HepG2 (cell line): ENCODE measurements at regions not wholly inside any gene's neighbourhood (a gene's known extent, or its start where the extent isn't known, plus 50 kb on each side); places are given as distances from the start of the nearest gene placed in this dataset.
A peak's percentile ranks its signal among the peaks of the same experiment; 100 is the strongest.

ENCODE experiments used
- ARHGAP35 ChIP-seq: sonication (generic); formaldehyde crosslinking; IDR thresholded peaks from 2 replicates; pipeline ENCODE4 v1.9.0; 2022; ENCODE audit warnings: mild to moderate bottlenecking, inconsistent platforms, moderate library complexity, missing genetic modification reagents, borderline replicate concordance
- NFAT5 ChIP-seq: sonication (generic); formaldehyde crosslinking; IDR thresholded peaks from 2 replicates; pipeline ENCODE4 v1.4.0; 2020; ENCODE audit warnings: missing genetic modification reagents
- NR3C1 ChIP-seq: sonication (generic); formaldehyde crosslinking; IDR thresholded peaks from 2 replicates; pipeline ENCODE4 v1.4.0; 2020; ENCODE audit warnings: missing genetic modification reagents
- PBX3 ChIP-seq: sonication (generic); formaldehyde crosslinking; IDR thresholded peaks from 2 replicates; pipeline ENCODE4 v1.8.1; 2023; ENCODE audit warnings: missing genetic modification reagents, inconsistent platforms, borderline replicate concordance
- RELA ChIP-seq: sonication (generic); formaldehyde crosslinking; IDR thresholded peaks from 2 replicates; pipeline ENCODE4 v1.4.0; 2020; ENCODE audit warnings: missing genetic modification reagents
- ZFP82 ChIP-seq: sonication (generic); formaldehyde crosslinking; IDR thresholded peaks from 2 replicates; pipeline ENCODE4 v1.5.1; 2020; ENCODE audit warnings: mild to moderate bottlenecking, missing genetic modification reagents, borderline replicate concordance
- ZMYM2 ChIP-seq: sonication (generic); formaldehyde crosslinking; IDR thresholded peaks from 2 replicates; pipeline ENCODE4 v1.8.0; 2022; ENCODE audit warnings: mild to moderate bottlenecking, missing genetic modification reagents
- ZNF17 ChIP-seq: sonication (generic); formaldehyde crosslinking; IDR thresholded peaks from 2 replicates; pipeline ENCODE4 v1.5.0; 2020; ENCODE audit warnings: mild to moderate bottlenecking, missing genetic modification reagents
- ZNF75D ChIP-seq: sonication (generic); formaldehyde crosslinking; IDR thresholded peaks from 2 replicates; pipeline ENCODE4 v1.8.1; 2023; ENCODE audit warnings: missing genetic modification reagents, mild to moderate bottlenecking, borderline replicate concordance
- ZNF775 ChIP-seq: sonication (generic); formaldehyde crosslinking; IDR thresholded peaks from 2 replicates; pipeline ENCODE4 v1.4.0; 2020; ENCODE audit warnings: missing genetic modification reagents, mild to moderate bottlenecking, moderate library complexity, borderline replicate concordance
- ZSCAN30 ChIP-seq: sonication (generic); formaldehyde crosslinking; IDR thresholded peaks from 2 replicates; pipeline ENCODE4 v1.5.0; 2020; ENCODE audit warnings: mild to moderate bottlenecking, missing genetic modification reagents
- TF ChIP-seq, protein P1 (sequence below): IDR thresholded peaks from 2 replicates; pipeline ENCODE4 v1.6.1; 2016
- TF ChIP-seq, protein P2 (sequence below): sonication (generic); formaldehyde crosslinking; IDR thresholded peaks from 2 replicates; pipeline ENCODE4 v1.9.0; 2021; ENCODE audit warnings: missing genetic modification reagents, mild to moderate bottlenecking, borderline replicate concordance
- TF ChIP-seq, protein P3 (sequence below): sonication (generic); formaldehyde crosslinking; IDR thresholded peaks from 2 replicates; pipeline ENCODE4 v1.4.0; 2020; ENCODE audit warnings: missing genetic modification reagents, borderline replicate concordance

GRCh38 chr20:50353289-50353961 lies 156.8 kb upstream of the PTPN1 start (continued):
- TF ChIP-seq ZSCAN30 (CRISPR knock-in tag): no peak
- TF ChIP-seq PBX3: no peak
- TF ChIP-seq ZNF75D: no peak
- no peak for TF ChIP-seq ZFP82 (CRISPR knock-in tag)
- TF ChIP-seq, protein P1, sequence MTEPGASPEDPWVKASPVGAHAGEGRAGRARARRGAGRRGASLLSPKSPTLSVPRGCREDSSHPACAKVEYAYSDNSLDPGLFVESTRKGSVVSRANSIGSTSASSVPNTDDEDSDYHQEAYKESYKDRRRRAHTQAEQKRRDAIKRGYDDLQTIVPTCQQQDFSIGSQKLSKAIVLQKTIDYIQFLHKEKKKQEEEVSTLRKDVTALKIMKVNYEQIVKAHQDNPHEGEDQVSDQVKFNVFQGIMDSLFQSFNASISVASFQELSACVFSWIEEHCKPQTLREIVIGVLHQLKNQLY (CRISPR knock-in tag): no peak
- TF ChIP-seq ARHGAP35 (CRISPR knock-in tag): 0 out of 2 replicates have a peak, but pooled peaks have one; percentile 17
- TF ChIP-seq RELA (CRISPR knock-in tag): no peak
- no peak for TF ChIP-seq ZNF17
- TF ChIP-seq ZMYM2: 0 out of 2 replicates have a peak, but pooled peaks have one; percentile 52
- no peak for TF ChIP-seq NR3C1 (CRISPR knock-in tag)
- TF ChIP-seq, protein P2, sequence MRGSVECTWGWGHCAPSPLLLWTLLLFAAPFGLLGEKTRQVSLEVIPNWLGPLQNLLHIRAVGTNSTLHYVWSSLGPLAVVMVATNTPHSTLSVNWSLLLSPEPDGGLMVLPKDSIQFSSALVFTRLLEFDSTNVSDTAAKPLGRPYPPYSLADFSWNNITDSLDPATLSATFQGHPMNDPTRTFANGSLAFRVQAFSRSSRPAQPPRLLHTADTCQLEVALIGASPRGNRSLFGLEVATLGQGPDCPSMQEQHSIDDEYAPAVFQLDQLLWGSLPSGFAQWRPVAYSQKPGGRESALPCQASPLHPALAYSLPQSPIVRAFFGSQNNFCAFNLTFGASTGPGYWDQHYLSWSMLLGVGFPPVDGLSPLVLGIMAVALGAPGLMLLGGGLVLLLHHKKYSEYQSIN (CRISPR knock-in tag): no peak
- no peak for TF ChIP-seq ZNF775
- TF ChIP-seq, protein P3, sequence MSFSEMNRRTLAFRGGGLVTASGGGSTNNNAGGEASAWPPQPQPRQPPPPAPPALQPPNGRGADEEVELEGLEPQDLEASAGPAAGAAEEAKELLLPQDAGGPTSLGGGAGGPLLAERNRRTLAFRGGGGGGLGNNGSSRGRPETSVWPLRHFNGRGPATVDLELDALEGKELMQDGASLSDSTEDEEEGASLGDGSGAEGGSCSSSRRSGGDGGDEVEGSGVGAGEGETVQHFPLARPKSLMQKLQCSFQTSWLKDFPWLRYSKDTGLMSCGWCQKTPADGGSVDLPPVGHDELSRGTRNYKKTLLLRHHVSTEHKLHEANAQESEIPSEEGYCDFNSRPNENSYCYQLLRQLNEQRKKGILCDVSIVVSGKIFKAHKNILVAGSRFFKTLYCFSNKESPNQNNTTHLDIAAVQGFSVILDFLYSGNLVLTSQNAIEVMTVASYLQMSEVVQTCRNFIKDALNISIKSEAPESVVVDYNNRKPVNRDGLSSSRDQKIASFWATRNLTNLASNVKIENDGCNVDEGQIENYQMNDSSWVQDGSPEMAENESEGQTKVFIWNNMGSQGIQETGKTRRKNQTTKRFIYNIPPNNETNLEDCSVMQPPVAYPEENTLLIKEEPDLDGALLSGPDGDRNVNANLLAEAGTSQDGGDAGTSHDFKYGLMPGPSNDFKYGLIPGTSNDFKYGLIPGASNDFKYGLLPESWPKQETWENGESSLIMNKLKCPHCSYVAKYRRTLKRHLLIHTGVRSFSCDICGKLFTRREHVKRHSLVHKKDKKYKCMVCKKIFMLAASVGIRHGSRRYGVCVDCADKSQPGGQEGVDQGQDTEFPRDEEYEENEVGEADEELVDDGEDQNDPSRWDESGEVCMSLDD (CRISPR knock-in tag): no peak
- 0 out of 2 replicates have a peak, but pooled peaks have one; percentile 57 for TF ChIP-seq NFAT5 (CRISPR knock-in tag)
